H9 (cell line): ENCODE measurements at regions not wholly inside any gene's neighbourhood (a gene's known extent, or its start where the extent isn't known, plus 50 kb on each side); places are given as distances from the start of the nearest gene placed in this dataset.

Source experiments
- DNase-seq: peaks from one replicate; pipeline ENCODE4 v3.0.0-alpha.2; 2017
- H2AFZ ChIP-seq: one replicate; pipeline ENCODE4 v1.6.1; 2013; ENCODE audit warnings: mild to moderate bottlenecking, low read length, control low read depth, moderate library complexity
- H2AK5ac ChIP-seq: 2 replicates; pipeline ENCODE4 v1.6.1; 2013; ENCODE audit warnings: low read length, control low read depth, mixed read lengths; ENCODE audit not compliant: insufficient read length
- H2BK120ac ChIP-seq: one replicate; pipeline ENCODE4 v1.6.1; 2013; ENCODE audit warnings: low read depth, mild to moderate bottlenecking, low read length, control low read depth, inconsistent platforms; ENCODE audit not compliant: poor library complexity, severe bottlenecking
- H2BK12ac ChIP-seq: 2 replicates; pipeline ENCODE4 v1.6.1; 2013; ENCODE audit warnings: low read length, control low read depth, mixed read lengths, low read depth; ENCODE audit not compliant: insufficient read length
- H2BK15ac ChIP-seq: 2 replicates; pipeline ENCODE4 v1.6.1; 2013; ENCODE audit warnings: low read depth, low read length, control low read depth
- H2BK20ac ChIP-seq: one replicate; pipeline ENCODE4 v1.6.1; 2013; ENCODE audit warnings: low read depth, mild to moderate bottlenecking, low read length, control low read depth, inconsistent platforms; ENCODE audit not compliant: poor library complexity, severe bottlenecking
- H2BK5ac ChIP-seq: 2 replicates; pipeline ENCODE4 v1.6.1; 2013; ENCODE audit warnings: low read length, control low read depth, mixed read lengths; ENCODE audit not compliant: insufficient read length
- H3K14ac ChIP-seq: 2 replicates; pipeline ENCODE4 v1.6.1; 2013; ENCODE audit warnings: low read length, control low read depth; ENCODE audit not compliant: insufficient read depth
- H3K18ac ChIP-seq: 2 replicates; pipeline ENCODE4 v1.6.1; 2013; ENCODE audit warnings: low read depth, mild to moderate bottlenecking, mixed read lengths, low read length, control low read depth; ENCODE audit not compliant: insufficient read length
- H3K23ac ChIP-seq: 2 replicates; pipeline ENCODE4 v1.6.1; 2013; ENCODE audit warnings: low read length, control low read depth, mixed read lengths, low read depth; ENCODE audit not compliant: insufficient read length
- H3K23me2 ChIP-seq: 2 replicates; pipeline ENCODE4 v1.6.1; 2013; ENCODE audit warnings: low read depth, mild to moderate bottlenecking, mixed read lengths, low read length, control low read depth; ENCODE audit not compliant: insufficient read length, poor library complexity, severe bottlenecking
- H3K27ac ChIP-seq: 2 replicates; pipeline ENCODE4 v1.5.1; 2013; ENCODE audit warnings: low read length, control low read depth, mixed read lengths, low read depth; ENCODE audit not compliant: insufficient read length
- H3K27me3 ChIP-seq: 2 replicates; pipeline ENCODE4 v1.6.1; 2013; ENCODE audit warnings: low read length, control low read depth, inconsistent platforms; ENCODE audit not compliant: insufficient read depth
- H3K4ac ChIP-seq: 2 replicates; pipeline ENCODE4 v1.6.1; 2013; ENCODE audit warnings: low read depth, mild to moderate bottlenecking, control low read depth, inconsistent platforms, low read length, moderate library complexity
- H3K4me1 ChIP-seq: 2 replicates; pipeline ENCODE4 v1.6.1; 2013; ENCODE audit warnings: low read length, control low read depth, inconsistent platforms; ENCODE audit not compliant: insufficient read depth
- H3K4me2 ChIP-seq: 2 replicates; pipeline ENCODE4 v1.6.1; 2013; ENCODE audit warnings: low read length, control low read depth, mixed read lengths; ENCODE audit not compliant: insufficient read length, insufficient read depth
- H3K56ac ChIP-seq: 2 replicates; pipeline ENCODE4 v1.6.1; 2013; ENCODE audit warnings: low read depth, mild to moderate bottlenecking, mixed read lengths, low read length, control low read depth; ENCODE audit not compliant: insufficient read length
- H3K79me1 ChIP-seq: 2 replicates; pipeline ENCODE4 v1.6.1; 2013; ENCODE audit warnings: low read depth, mild to moderate bottlenecking, moderate library complexity, low read length, control low read depth, inconsistent platforms; ENCODE audit not compliant: insufficient read depth, poor library complexity, severe bottlenecking
- H3K79me2 ChIP-seq: 2 replicates; pipeline ENCODE4 v1.6.1; 2013; ENCODE audit warnings: low read length, control low read depth, inconsistent platforms; ENCODE audit not compliant: insufficient read depth
- H3K9ac ChIP-seq: 2 replicates; pipeline ENCODE4 v1.6.1; 2013; ENCODE audit warnings: low read length, control low read depth, mixed read lengths; ENCODE audit not compliant: insufficient read length; ENCODE audit errors: extremely low read depth
- H3K9me3 ChIP-seq: one replicate; pipeline ENCODE4 v1.6.1; 2013; ENCODE audit warnings: low read depth, low read length, inconsistent platforms; ENCODE audit not compliant: control insufficient read depth
- H3T11ph ChIP-seq: one replicate; pipeline ENCODE4 v1.6.1; 2013; ENCODE audit warnings: mild to moderate bottlenecking, low read length, control low read depth, inconsistent platforms
- H4K20me1 ChIP-seq: one replicate; pipeline ENCODE4 v1.6.1; 2013; ENCODE audit not compliant: control insufficient read depth, insufficient read length, insufficient read depth
- H4K5ac ChIP-seq: 2 replicates; pipeline ENCODE4 v1.6.1; 2013; ENCODE audit warnings: low read depth, mild to moderate bottlenecking, mixed read lengths, low read length, control low read depth; ENCODE audit not compliant: insufficient read length
- H4K8ac ChIP-seq: replicated peaks from 2 replicates; pipeline ENCODE4 v1.6.1; 2013; ENCODE audit warnings: low read length, control low read depth, mixed read lengths, low read depth; ENCODE audit not compliant: insufficient read length
- H4K91ac ChIP-seq: 2 replicates; pipeline ENCODE4 v1.6.1; 2013; ENCODE audit warnings: low read depth, mild to moderate bottlenecking, moderate library complexity, mixed read lengths, low read length, control low read depth; ENCODE audit not compliant: insufficient read length
- H3K27ac Mint-ChIP-seq, 3 experiments: 2 replicates in 2 of 3; 3 replicates in 1 of 3; pipeline ENCODE4 v1.8.0; 2020 to 2021; ENCODE audit warnings: mixed read lengths in 3 of 3, mild to moderate bottlenecking in 1 of 3, moderate library complexity in 1 of 3
- H3K27me3 Mint-ChIP-seq: 2 replicates; pipeline ENCODE4 v1.8.0; 2021; ENCODE audit warnings: low read depth, mild to moderate bottlenecking, moderate library complexity, mixed read lengths
- H3K36me3 Mint-ChIP-seq, 3 experiments: 2 replicates in 2 of 3; 3 replicates in 1 of 3; pipeline ENCODE4 v1.8.0; 2020 to 2021; ENCODE audit warnings: low read depth in 3 of 3, mixed read lengths in 3 of 3; ENCODE audit not compliant: insufficient read depth in 1 of 3
- H3K4me1 Mint-ChIP-seq, 2 experiments: 2 replicates each; pipeline ENCODE4 v1.8.0; 2020; ENCODE audit warnings: mixed read lengths in 2 of 2
- H3K4me3 Mint-ChIP-seq, 2 experiments: 2 replicates in 1 of 2; 3 replicates in 1 of 2; pipeline ENCODE4 v1.8.0; 2020 to 2021; ENCODE audit warnings: mild to moderate bottlenecking in 2 of 2, mixed read lengths in 2 of 2, moderate library complexity in 1 of 2
- H3K9me3 Mint-ChIP-seq, 2 experiments: 2 replicates in 1 of 2; 3 replicates in 1 of 2; pipeline ENCODE4 v1.8.0; 2020; ENCODE audit warnings: mild to moderate bottlenecking in 2 of 2, mixed read lengths in 2 of 2, moderate library complexity in 1 of 2
- CTCF ChIP-seq: fragments of 200-600 bp; sonication (generic); conservative IDR thresholded peaks from 3 replicates; pipeline ENCODE4 v1.8.0; 2021; ENCODE audit warnings: antibody characterized with exemption, mild to moderate bottlenecking
- WGBS: extraction: QIAGEN DNeasy Blood & Tissue Kit; methylation state at CpG from one replicate; pipeline ENCODE4 v1.1.7; 2013; ENCODE audit warnings: missing lambda C conversion rate, low lambda C conversion rate, mixed read lengths; ENCODE audit not compliant: insufficient read length; ENCODE audit errors: extremely low coverage; 5-methylcytosine and 5-hydroxymethylcytosine counted together

- Histone ChIP-seq H2AK5ac (no peak overlapping the region), H3K23ac (no peak overlapping the region), H4K91ac (no peak overlapping the region), H3K27ac (no peak overlapping the region), H2BK12ac (no peak overlapping the region), H3K79me1 (no peaks in the 10 kb centered on the region), H2BK15ac (no peak overlapping the region), H4K8ac (no peak overlapping the region), H2BK20ac (no peak overlapping the region), H2AFZ (no peak overlapping the region), H3K4ac (no peak overlapping the region), H2BK5ac (no peak overlapping the region), H3K9me3 (no peaks in the 10 kb centered on the region), H3K9ac (no peak overlapping the region), H3K79me2 (no peaks in the 10 kb centered on the region), H3K27me3 (no peaks in the 10 kb centered on the region), H3K56ac (no peak overlapping the region), H4K20me1 (no peaks in the 10 kb centered on the region), H3K14ac (no peak overlapping the region), H3K23me2 (no peaks in the 10 kb centered on the region), H2BK120ac (no peak overlapping the region), H3K4me2 (no peak overlapping the region), H3K4me1 (no peaks in the 10 kb centered on the region), H4K5ac (no peak overlapping the region), H3K18ac (no peak overlapping the region), H3T11ph (no peak overlapping the region)
- no peaks in the 10 kb centered on the region for H3K27me3 Mint-ChIP-seq
- WGBS = no CpG with 5 or more reads among the region's 5 CpGs
- peaks cover 10 to 17% of the 10 kb centered on the region in 2 experiments; a peak in 3 of 4 replicates for H3K4me1 Mint-ChIP-seq
- no peak overlapping the region; a peak in 1 of 7 replicates for H3K27ac Mint-ChIP-seq
- no peaks in the 10 kb centered on the region for H3K36me3 Mint-ChIP-seq
- TF ChIP-seq CTCF = no peak
- no peak overlapping the region for H3K4me3 Mint-ChIP-seq
- no peaks in the 10 kb centered on the region for H3K9me3 Mint-ChIP-seq
- no peak for DNase-seq
These were observed 139.4 kb upstream of the TENM3 start for GRCh38 chr4:182103614-182104319.
